ENCODE measurements at regions not wholly inside any gene's neighbourhood (a gene's known extent, or its start where the extent isn't known, plus 50 kb on each side); places are given as distances from the start of the nearest gene placed in this dataset.
A peak's percentile ranks its signal among the peaks of the same experiment; 100 is the strongest.
"Not testable (repeated sequence)": the region's sequence is repeated elsewhere in the genome, so short reads cannot be mapped to it uniquely, and the experiment has no call there.

- TF ChIP-seq NANOG (IDR thresholded peaks at IDR 0.05; ENCODE audit: borderline replicate concordance) (no peak), EZH2phosphoT487 (IDR thresholded peaks at IDR 0.05; ENCODE audit: unreplicated experiment) (no peak), ETS1 (IDR thresholded peaks at IDR 0.05) (no peak), EZH2 (IDR thresholded peaks at IDR 0.05; ENCODE audit: low read depth, unreplicated experiment) (no peak), REST (IDR thresholded peaks at IDR 0.05; ENCODE audit: unreplicated experiment) (no peak)
Observed at GRCh38 chr15:85282504-85283115, 97.8 kb upstream of the AKAP13 start (continued).

GRCh38 chr15:85283815-85284214 is 96.6 kb upstream of the AKAP13 start:
- not testable (repeated sequence) for H3K27ac Mint-ChIP-seq; H3K27me3 ChIP-seq (ENCODE audit: insufficient read depth); H3K9me2 ChIP-seq (ENCODE audit: insufficient read depth); H3K9me3 Mint-ChIP-seq; H2AFZ ChIP-seq; H3K4me3 ChIP-seq; H3K79me2 ChIP-seq (replicated peaks; ENCODE audit: insufficient read depth); H3K4me1 Mint-ChIP-seq; H3K27ac ChIP-seq (ENCODE audit: low read depth); H3K4me2 ChIP-seq; H3K4me1 ChIP-seq (ENCODE audit: insufficient read depth); H3F3A ChIP-seq (replicated peaks; ENCODE audit: low read depth); H4K20me1 ChIP-seq (replicated peaks; ENCODE audit: insufficient read depth); H3K36me3 ChIP-seq (ENCODE audit: insufficient read depth); H3K36me3 Mint-ChIP-seq (ENCODE audit: low read depth); H3K4me3 Mint-ChIP-seq; H3K27me3 Mint-ChIP-seq (ENCODE audit: insufficient read depth, low read depth, poor library complexity)
- ATAC-seq = peak; percentile 89
- TF ChIP-seq CTCF (conservative IDR thresholded peaks at IDR 0.05; ENCODE audit: low read depth in 2 of 2) = peak in 1 of 2 experiments; percentile 41; a peak in 2 of 4 replicates
- DNase-seq (ENCODE audit: low spot score) = peak; percentile 35

GRCh38 chr15:85284497-85284896 is 95.9 kb upstream of the AKAP13 start:
- Mint-ChIP-seq H3K9me3 (no peaks in the 10 kb centered on the region), H3K36me3 (ENCODE audit: low read depth) (no peaks in the 10 kb centered on the region), H3K27me3 (ENCODE audit: insufficient read depth, low read depth, poor library complexity) (no peaks in the 10 kb centered on the region), H3K4me1 (no peaks in the 10 kb centered on the region), H3K27ac (no peak overlapping the region), H3K4me3 (no peak overlapping the region)
- Histone ChIP-seq H3K4me3 (no peak overlapping the region), H3K4me2 (no peak overlapping the region), H3K27me3 (ENCODE audit: insufficient read depth) (no peaks in the 10 kb centered on the region), H3K9me2 (ENCODE audit: insufficient read depth) (no peaks in the 10 kb centered on the region), H3F3A (replicated peaks; ENCODE audit: low read depth) (no peaks in the 10 kb centered on the region), H4K20me1 (replicated peaks; ENCODE audit: insufficient read depth) (no peaks in the 10 kb centered on the region), H3K79me2 (replicated peaks; ENCODE audit: insufficient read depth) (no peaks in the 10 kb centered on the region), H3K27ac (ENCODE audit: low read depth) (no peak overlapping the region), H3K36me3 (ENCODE audit: insufficient read depth) (no peaks in the 10 kb centered on the region), H2AFZ (no peak overlapping the region), H3K4me1 (ENCODE audit: insufficient read depth) (no peaks in the 10 kb centered on the region)
- DNase-seq (ENCODE audit: low spot score) (no peak), ATAC-seq (no peak)
- TF ChIP-seq REST (IDR thresholded peaks at IDR 0.05; ENCODE audit: unreplicated experiment) (no peak), STAT1 (IDR thresholded peaks at IDR 0.05; ENCODE audit: unreplicated experiment) (no peak), ETS1 (IDR thresholded peaks at IDR 0.05) (no peak), POLR2AphosphoS5 (IDR thresholded peaks at IDR 0.05; ENCODE audit: low read depth) (no peak), ZNF114 (CRISPR knock-in tag; IDR thresholded peaks at IDR 0.05) (no peak), ZNF331 (CRISPR knock-in tag; IDR thresholded peaks at IDR 0.05; ENCODE audit: low read depth) (no peak), JUNB (IDR thresholded peaks at IDR 0.05; ENCODE audit: unreplicated experiment) (no peak), CREB1 (CRISPR knock-in tag; IDR thresholded peaks at IDR 0.05; ENCODE audit: low read depth) (no peak)
